ENCODE measurements at regions not wholly inside any gene's neighbourhood (a gene's known extent, or its start where the extent isn't known, plus 50 kb on each side); places are given as distances from the start of the nearest gene placed in this dataset.
A peak's percentile ranks its signal among the peaks of the same experiment; 100 is the strongest.

GRCh38 chr5:18455521-18455920 lies 821.3 kb downstream of the TAF11L14 start (continued):
- TF ChIP-seq ARID3A (IDR thresholded peaks at IDR 0.05; ENCODE audit: low read depth, low read length) (no peak), NAIF1 (CRISPR knock-in tag; IDR thresholded peaks at IDR 0.05; ENCODE audit: borderline replicate concordance) (no peak), SP2 (CRISPR knock-in tag; IDR thresholded peaks at IDR 0.05) (no peak)
- TF ChIP-seq, protein P1, sequence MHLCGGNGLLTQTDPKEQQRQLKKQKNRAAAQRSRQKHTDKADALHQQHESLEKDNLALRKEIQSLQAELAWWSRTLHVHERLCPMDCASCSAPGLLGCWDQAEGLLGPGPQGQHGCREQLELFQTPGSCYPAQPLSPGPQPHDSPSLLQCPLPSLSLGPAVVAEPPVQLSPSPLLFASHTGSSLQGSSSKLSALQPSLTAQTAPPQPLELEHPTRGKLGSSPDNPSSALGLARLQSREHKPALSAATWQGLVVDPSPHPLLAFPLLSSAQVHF (CRISPR knock-in tag; IDR thresholded peaks at IDR 0.05): no peak

DNA sequence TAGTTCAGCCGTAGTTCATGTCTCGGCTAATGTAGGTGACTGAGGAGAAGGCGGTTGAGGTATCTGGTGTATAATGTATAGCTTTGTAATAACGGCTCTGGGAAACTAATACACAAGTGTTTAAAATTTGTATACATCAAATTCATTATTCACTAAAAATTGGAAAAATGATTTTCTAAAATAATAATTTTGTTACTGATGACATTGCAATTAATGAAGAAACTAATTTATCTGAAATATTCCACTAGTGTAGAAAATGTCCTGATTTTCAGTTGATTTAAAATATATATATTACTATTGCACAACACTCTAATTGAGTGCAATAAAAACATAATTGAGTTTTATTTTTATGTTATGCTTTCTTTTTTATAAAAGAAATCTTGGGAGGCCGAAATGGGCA lies 823.0 kb downstream of the TAF11L14 start:
- WGBS (ENCODE audit: low lambda C conversion rate): 51% methylated on average over 5 of the region's 5 CpGs
- CTCF ChIA-PET (ENCODE audit: low intra/inter-chr PET ratio, low total read pairs): no interaction called here

More for the DNA sequence above, 823.0 kb downstream of the TAF11L14 start:
- intact Hi-C loops (cut with micrococcal nuclease; ENCODE audit: unreplicated experiment) (no loop called here), in situ Hi-C loops (cut with HindIII; ENCODE audit: extremely low pct_ligation_motif_present, low pct_unique_long_range_greater_than_20kb) (no loop called here)
- H2AFZ ChIP-seq (ENCODE audit: low read length): no peak overlapping the region
- FAIRE-seq (no peak), ATAC-seq (no peak), DNase-seq (ENCODE audit: low spot score) (no peak)
- TF ChIP-seq MAFK (conservative IDR thresholded peaks at IDR 0.05 in 1 of 2, IDR thresholded peaks at IDR 0.05 in 1 of 2; ENCODE audit: low read length in 2 of 2) (peak; percentile 15 to 54; a peak in 2 of 4 replicates), ZNF329 (CRISPR knock-in tag; IDR thresholded peaks at IDR 0.05; ENCODE audit: low read depth) (no peak)
- no peaks in the 10 kb centered on the region for H4K20me1 ChIP-seq (ENCODE audit: insufficient read depth, low read length)
- H3K4me2 ChIP-seq (ENCODE audit: low read depth, low read length): no peak overlapping the region
- no peaks in the 10 kb centered on the region for H3K4me1 ChIP-seq (ENCODE audit: insufficient read depth, low read length)
- H3K36me3 ChIP-seq (replicated peaks in 1 of 2; ENCODE audit: control insufficient read depth in 1 of 2, insufficient read depth in 2 of 2, low read length in 2 of 2): no peaks in the 10 kb centered on the region
- H3K4me3 ChIP-seq (replicated peaks in 1 of 3; ENCODE audit: insufficient read depth in 1 of 3, low read depth in 2 of 3, low read length in 3 of 3): no peak overlapping the region
- H3K9ac ChIP-seq (ENCODE audit: insufficient read depth, low read depth, low read length): no peak overlapping the region
- no TSS peak for BruUV-seq (replicated peaks)
- no peaks in the 10 kb centered on the region for H3K27me3 ChIP-seq (ENCODE audit: control insufficient read depth in 1 of 2, insufficient read depth in 2 of 2, low read length in 2 of 2)
- POLR2A ChIA-PET: no interaction called here
- H3K79me2 ChIP-seq (ENCODE audit: insufficient read depth, low read length): no peaks in the 10 kb centered on the region
- H3K9me3 ChIP-seq (ENCODE audit: low read length): peaks cover 20% of the 10 kb centered on the region
- H3K27ac ChIP-seq (ENCODE audit: extremely low read length, insufficient read depth, low read length): no peak overlapping the region

Data from HepG2 (cell line).